Non-pigmented ciliary epithelial cell (primary cell): ENCODE measurements at regions not wholly inside any gene's neighbourhood (a gene's known extent, or its start where the extent isn't known, plus 50 kb on each side); places are given as distances from the start of the nearest gene placed in this dataset.
"Not testable (repeated sequence)": the region's sequence is repeated elsewhere in the genome, so short reads cannot be mapped to it uniquely, and the experiment has no call there.

Source experiments
- DNase-seq: peaks from one replicate; pipeline ENCODE4 v3.0.0-alpha.2; 2010; ENCODE audit warnings: low read depth

- DNase-seq: no peak
Observed at GRCh38 chr6:170057961-170058877, 232.7 kb downstream of the DLL1 start.

- DNase-seq: no peak
Observed at GRCh38 chr6:170057034-170057734, 233.7 kb downstream of the DLL1 start.

DNA sequence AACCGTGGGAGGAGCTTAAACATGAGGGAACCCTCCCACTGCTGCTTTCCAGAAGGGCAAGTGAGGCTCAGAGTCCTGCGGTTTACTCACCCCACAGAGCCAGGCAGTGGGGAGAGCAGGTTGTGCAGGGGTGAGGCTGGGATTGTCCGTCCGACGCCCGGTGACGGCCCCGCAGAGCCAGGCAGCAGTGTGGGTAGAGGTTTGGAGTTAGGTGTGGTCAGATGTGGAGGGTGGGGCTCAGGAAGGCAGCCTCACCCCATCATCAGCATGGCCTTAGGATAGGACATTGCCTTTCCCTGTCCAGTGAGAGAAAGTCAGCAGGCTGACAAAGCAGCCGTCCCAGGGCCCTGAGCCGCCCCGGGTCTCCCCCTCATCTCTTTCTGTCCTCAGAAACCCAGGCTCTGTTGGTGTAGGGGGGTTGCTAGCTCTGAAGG is 234.6 kb downstream of the DLL1 start:
- no peak for DNase-seq

- not testable (repeated sequence) for DNase-seq
Observed at GRCh38 chr6:170055797-170056196, 235.1 kb downstream of the DLL1 start.

DNA sequence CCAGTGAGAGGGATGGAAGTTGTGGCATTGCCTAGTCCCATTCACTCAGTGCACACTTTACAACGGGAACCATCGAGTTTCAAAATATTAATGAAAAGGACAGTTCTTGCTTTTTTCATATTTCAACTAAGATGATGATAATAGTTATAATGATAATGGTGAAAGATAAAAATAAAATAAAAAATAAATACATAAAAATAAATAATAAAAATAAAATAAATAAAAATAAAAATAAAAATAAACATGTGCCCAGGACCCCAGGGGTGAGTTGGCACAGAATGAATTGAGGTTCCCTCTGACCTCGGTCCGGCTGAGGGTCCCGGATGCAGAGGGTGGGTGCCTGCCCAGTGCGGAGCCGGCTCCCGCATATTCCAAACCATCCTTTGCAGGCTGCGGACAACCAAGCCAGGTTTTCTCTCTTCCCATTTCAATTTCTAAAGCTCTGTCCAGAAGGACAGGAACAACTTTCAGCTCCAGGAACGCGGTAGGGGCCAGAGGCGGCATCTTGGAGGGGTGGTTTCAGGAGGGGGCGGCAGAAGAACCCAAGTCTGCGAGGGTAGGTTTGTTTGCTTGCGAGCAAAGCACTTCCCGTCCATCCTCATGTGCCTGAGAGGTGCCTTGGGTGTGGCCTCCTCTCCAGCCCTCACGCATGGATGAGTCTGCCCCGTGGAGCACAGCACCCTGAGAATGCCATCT is 236.8 kb downstream of the DLL1 start:
- DNase-seq: no peak

- no peak for DNase-seq
Observed at GRCh38 chr6:170052991-170053821, 237.7 kb downstream of the DLL1 start.

DNA sequence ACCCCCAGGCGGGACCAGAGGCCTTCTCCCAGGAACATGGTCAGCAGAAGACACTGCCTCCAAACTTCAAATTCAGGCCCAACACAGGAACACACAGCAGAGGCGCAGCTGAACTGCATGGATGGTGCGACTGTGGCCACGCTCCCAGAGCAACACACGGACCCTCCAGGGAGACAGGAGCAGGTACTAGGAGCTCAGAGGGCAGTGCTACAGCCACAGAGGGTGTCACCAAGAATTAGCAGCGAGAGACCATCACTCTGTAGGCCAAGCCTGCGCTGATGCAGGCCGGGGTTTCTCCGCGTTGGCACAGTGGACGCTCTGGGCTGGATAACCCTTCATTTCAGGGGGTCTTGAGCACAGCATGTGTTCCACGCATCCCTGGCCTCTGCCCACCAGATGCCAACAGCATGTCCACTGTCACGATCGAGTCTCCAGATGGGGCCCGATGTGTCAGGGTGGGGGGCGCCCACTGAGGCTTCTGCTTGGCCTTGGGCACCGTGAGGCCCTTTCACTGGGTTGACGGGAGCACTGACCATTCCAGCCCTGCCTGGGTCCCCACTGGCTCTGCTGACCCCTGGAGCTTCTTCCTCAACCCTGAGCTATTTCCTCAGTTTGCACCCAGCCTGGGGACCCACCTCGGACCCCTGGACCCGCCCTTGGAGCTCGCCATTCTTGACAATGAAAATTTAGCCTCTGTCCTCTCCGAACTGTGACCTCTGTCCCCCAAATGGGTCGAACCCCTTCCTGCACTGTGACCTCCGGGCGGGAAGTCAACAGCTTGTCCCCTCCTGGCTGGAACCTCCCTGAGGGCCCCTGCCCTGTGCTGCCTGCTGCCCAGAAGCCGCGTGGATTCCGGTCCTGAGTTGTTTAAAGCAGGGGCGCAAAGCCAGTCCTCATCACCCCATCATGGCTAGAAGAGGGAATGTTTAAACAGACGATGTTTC is 239.4 kb downstream of the DLL1 start:
- DNase-seq: no peak

GRCh38 chr6:170050591-170051041 is 240.3 kb downstream of the DLL1 start:
- DNase-seq: no peak

GRCh38 chr6:170049641-170050561 is 241.0 kb downstream of the DLL1 start:
- no peak for DNase-seq

DNA sequence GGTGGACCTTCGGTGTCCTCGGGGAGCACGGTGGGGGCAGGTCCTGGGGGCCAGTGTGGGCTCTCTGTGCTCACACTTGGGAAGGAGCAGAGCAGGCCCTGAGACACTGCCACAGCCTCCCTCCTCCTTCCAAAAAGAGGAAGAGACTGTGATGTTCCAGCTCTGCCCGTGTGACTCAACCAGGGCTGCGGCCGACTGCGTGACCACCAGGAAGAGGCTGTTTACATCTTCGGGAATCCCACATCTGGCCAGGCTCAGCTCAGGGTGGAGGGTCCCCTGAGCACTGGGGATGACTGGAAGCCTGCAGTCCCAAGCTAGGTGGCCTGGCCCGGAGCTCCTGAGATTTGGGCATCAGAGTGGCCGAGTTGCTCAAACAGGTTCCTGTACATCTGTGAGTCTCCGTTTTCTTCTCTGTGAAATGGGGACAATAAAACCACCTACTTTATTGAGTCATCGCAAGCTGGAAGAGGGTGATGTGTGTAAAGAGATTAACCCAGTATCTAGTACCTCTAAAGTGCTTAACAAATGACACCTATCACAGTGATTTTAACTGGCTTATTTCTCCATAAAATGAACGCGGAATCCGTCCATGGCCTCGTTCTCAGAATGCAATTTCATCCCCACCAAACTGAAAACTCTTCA is 242.1 kb downstream of the DLL1 start:
- DNase-seq: no peak

GRCh38 chr6:170047823-170048222 is 243.1 kb downstream of the DLL1 start:
- DNase-seq: no peak

- DNase-seq: no peak
Observed at GRCh38 chr6:170046791-170047626, 243.9 kb downstream of the DLL1 start.

- no peak for DNase-seq
Observed at GRCh38 chr6:170045981-170046667, 244.8 kb downstream of the DLL1 start.

- DNase-seq: no peak
Observed at GRCh38 chr6:170045563-170045960, 245.3 kb downstream of the DLL1 start.

DNA sequence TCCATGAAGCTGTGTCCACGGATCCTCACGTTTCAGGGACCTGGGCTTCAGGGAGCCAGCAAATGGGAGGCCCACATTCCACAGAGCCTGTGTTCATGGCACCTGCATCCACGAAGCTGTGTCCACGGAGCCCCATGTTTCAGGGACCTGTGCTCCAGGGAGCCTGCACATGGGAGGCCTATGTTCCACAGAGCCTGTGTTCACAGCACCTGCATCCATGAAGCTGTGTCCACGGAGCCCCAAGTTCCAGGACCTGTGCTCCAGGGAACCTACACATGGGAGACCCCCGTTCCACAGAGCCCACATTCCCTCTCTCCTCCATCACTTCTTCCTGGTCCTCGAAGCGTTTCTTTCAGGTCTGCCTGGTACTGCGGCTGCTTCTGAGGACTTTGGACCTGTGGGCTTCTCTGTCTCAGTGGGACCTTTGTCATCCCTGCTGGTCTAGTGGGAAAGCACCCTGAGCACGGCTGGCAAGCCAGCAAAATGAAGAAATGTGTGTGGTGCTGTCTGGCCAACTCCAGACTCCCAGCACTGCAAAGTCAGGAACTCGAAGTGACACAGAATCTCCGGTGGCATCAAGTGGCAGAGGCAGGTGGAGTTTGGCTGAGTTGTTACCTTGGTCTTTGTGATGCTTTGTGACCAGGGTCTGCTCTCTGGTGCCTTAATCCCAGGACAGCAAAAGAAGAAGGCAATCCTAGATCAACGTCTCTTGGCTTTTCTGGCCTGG is 245.9 kb downstream of the DLL1 start:
- DNase-seq: no peak
